Activated CD8-positive, alpha-beta memory T cell treated with anti-CD3 and anti-CD28 coated beads, Interleukin-2, amount 50 U/mL, for 1 hour (primary cell): ENCODE measurements at regions not wholly inside any gene's neighbourhood (a gene's known extent, or its start where the extent isn't known, plus 50 kb on each side); places are given as distances from the start of the nearest gene placed in this dataset.

Experiments used
- DNase-seq: peaks from one replicate; pipeline ENCODE4 v3.0.0-alpha.2; 2020; ENCODE audit errors: extremely low read depth

- DNase-seq: no peak
Observed at GRCh38 chr13:75231235-75231634, 250.7 kb downstream of the TBC1D4 start.

GRCh38 chr13:75226733-75227435 is 255.1 kb downstream of the TBC1D4 start:
- DNase-seq: no peak

- no peak for DNase-seq
Observed at GRCh38 chr13:75226092-75226491, 255.9 kb downstream of the TBC1D4 start.

GRCh38 chr13:75225288-75226032 is 256.5 kb downstream of the TBC1D4 start:
- no peak for DNase-seq

GRCh38 chr13:75224053-75224742 is 257.8 kb downstream of the TBC1D4 start:
- DNase-seq: no peak

GRCh38 chr13:75222031-75222430 is 259.9 kb downstream of the TBC1D4 start:
- DNase-seq: no peak

GRCh38 chr13:75220861-75221260 is 261.1 kb downstream of the TBC1D4 start:
- DNase-seq: no peak

- DNase-seq: no peak
Observed at GRCh38 chr13:75220238-75220542, 261.8 kb downstream of the TBC1D4 start.

GRCh38 chr13:75219479-75220237 is 262.3 kb downstream of the TBC1D4 start:
- DNase-seq: peak; percentile 32

GRCh38 chr13:75217949-75218348 is 264.0 kb downstream of the TBC1D4 start:
- DNase-seq: no peak

- no peak for DNase-seq
Observed at GRCh38 chr13:75216038-75216437, 265.9 kb downstream of the TBC1D4 start.

GRCh38 chr13:75214846-75215245 is 267.1 kb downstream of the TBC1D4 start:
- DNase-seq: no peak

GRCh38 chr13:75202981-75203380 is 279.0 kb downstream of the TBC1D4 start:
- no peak for DNase-seq

GRCh38 chr13:75197803-75198202 is 284.2 kb downstream of the TBC1D4 start:
- DNase-seq: no peak

- DNase-seq: no peak
Observed at GRCh38 chr13:75196147-75196837, 285.7 kb downstream of the TBC1D4 start.

GRCh38 chr13:75195495-75196146 is 286.3 kb downstream of the TBC1D4 start:
- no peak for DNase-seq

GRCh38 chr13:75194717-75195462 is 287.1 kb downstream of the TBC1D4 start:
- no peak for DNase-seq

GRCh38 chr13:75186379-75186778 is 295.6 kb downstream of the TBC1D4 start:
- no peak for DNase-seq

- DNase-seq: no peak
Observed at GRCh38 chr13:75181906-75182305, 300.1 kb downstream of the TBC1D4 start.

- DNase-seq: no peak
Observed at GRCh38 chr13:75180805-75181455, 301.0 kb downstream of the TBC1D4 start.
